Ovary (tissue), 3 donors: ENCODE measurements at regions not wholly inside any gene's neighbourhood (a gene's known extent, or its start where the extent isn't known, plus 50 kb on each side); places are given as distances from the start of the nearest gene placed in this dataset.

ENCODE experiments used
- EP300 ChIP-seq: sonication (generic); formaldehyde crosslinking; IDR thresholded peaks from one replicate; pipeline ENCODE4 v1.6.1; 2017; ENCODE audit warnings: antibody characterized with exemption
- POLR2A ChIP-seq: fragments of 450-650 bp; IDR thresholded peaks from one replicate; pipeline ENCODE4 v1.6.1; 2017; ENCODE audit warnings: antibody characterized with exemption, mild to moderate bottlenecking, moderate library complexity
- TF ChIP-seq, protein P1 (sequence below), 3 donors: fragments of 450-650 bp in 2 of 3; fragments of 200-600 bp in 1 of 3; IDR thresholded peaks; one replicate each; pipeline versions ENCODE4 v1.5.1 to v1.8.0; 2016 to 2022; ENCODE audit warnings: antibody characterized with exemption in 3 of 3, mild to moderate bottlenecking in 1 of 3
- donor health status: DM: no; HTN: no; CAD: no.

DNA sequence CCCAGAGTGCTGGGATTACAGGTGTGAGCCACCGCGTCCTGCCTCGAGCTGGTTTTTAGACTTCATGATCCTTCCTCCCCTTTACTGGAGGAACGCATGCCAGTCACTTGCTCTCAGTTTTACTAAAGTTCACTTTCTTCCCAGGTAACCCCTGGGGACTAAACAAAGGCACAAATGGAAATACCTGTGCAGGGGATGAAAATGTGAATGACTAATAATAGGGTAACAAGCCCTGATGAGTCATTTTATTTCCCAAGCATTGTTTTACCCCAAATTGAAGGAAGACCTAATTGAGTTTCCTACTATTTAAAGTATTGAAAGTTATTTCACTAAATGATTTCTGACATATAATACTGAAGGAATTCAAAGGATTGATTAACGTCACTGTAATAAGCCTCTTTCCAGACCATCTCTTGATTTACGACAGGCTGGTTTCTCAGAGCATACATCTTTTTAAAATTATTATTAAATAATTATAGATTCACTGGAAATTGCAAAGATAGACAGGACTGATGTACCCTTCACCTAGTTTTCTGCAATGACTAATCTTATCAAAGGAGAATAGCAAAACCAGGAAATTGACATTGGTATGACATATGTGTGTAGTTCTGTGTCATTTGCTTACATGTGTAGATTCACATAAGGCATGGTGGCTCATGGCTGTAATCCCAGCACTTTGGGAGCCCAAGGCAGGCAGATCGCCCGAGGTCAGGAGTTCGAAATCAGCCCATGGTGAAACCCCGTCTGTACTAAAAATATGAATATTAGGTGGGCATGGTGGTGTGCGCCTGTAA is 53.2 kb upstream of the SOD1 start:
- TF ChIP-seq, protein P1, sequence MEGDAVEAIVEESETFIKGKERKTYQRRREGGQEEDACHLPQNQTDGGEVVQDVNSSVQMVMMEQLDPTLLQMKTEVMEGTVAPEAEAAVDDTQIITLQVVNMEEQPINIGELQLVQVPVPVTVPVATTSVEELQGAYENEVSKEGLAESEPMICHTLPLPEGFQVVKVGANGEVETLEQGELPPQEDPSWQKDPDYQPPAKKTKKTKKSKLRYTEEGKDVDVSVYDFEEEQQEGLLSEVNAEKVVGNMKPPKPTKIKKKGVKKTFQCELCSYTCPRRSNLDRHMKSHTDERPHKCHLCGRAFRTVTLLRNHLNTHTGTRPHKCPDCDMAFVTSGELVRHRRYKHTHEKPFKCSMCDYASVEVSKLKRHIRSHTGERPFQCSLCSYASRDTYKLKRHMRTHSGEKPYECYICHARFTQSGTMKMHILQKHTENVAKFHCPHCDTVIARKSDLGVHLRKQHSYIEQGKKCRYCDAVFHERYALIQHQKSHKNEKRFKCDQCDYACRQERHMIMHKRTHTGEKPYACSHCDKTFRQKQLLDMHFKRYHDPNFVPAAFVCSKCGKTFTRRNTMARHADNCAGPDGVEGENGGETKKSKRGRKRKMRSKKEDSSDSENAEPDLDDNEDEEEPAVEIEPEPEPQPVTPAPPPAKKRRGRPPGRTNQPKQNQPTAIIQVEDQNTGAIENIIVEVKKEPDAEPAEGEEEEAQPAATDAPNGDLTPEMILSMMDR (IDR thresholded peaks at IDR 0.05) = no peak
- TF ChIP-seq POLR2A (no peak), EP300 (no peak)
